GF-D8 (cell line): ENCODE measurements at regions not wholly inside any gene's neighbourhood (a gene's known extent, or its start where the extent isn't known, plus 50 kb on each side); places are given as distances from the start of the nearest gene placed in this dataset.

ENCODE experiments used
- DNase-seq: peaks from one replicate; lab custom pipeline; 2025; lab: John Stamatoyannopoulos, UW

DNA sequence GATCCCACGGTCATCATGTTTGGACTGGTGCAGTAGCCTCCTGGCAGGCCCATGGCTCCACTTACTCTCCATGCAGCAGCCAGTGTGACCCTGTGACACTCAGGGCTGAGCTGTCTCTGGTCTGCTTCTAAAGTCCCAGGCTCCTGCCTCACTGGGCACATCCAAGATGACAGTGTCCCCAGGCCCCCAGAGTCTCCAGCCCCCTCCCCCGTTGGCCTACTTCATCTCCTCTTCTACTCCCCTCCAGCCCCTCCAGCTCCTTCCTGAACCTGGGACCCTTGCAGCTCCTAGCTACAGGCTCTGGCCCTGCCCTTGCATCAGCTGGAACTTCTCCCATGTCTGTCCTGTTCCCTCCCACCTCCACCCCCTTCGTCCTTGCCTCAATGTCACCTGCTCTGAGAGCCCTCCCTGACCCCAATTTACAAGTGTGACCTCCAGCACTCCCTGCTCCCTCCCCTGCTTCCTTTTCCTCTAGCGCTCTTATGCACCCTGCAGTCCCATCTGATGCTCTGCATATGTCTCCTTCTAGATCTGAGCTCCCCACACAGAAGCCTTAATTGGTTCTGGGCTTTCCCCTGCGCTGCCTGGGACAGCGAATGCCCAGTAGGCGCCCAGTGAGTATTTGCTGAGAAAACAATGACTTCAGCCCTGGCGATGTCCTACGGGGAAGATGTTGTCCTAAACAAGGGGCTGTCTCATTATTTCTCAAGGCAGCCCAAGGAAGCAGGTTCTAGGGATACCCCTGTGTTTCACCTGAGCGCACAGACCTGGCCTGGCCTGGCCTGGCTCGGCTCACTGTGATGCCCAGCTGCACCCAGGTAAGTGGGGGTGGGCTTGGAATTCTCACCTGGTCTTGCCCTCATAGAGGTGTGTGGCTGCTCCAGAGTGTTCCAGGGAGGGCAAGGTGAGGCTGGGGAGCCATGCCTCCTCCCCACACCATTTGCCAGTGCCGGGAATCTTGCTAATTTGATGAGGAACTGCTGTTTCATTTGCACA, 600.6 kb downstream of the PTPRU start:
- DNase-seq: no peak

DNA sequence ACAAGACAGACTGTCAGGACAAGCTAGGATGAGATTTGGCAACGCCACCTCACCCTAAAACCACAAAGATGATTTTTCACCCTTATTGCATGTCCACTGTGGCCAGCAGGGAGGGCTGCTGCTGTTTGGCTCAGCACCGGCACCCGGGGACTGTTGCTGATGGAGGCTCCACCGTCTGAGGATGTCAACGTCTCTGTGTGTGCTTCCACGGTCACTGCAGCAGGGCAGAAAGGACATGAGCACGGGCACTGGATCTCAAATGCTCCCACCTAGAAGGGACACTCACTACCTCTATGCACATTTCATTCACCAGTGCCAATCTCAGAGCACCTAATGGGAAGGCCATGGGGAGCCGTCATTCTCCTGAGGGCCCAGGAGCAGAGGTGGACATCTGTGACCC, 599.6 kb downstream of the PTPRU start:
- no peak for DNase-seq

DNA sequence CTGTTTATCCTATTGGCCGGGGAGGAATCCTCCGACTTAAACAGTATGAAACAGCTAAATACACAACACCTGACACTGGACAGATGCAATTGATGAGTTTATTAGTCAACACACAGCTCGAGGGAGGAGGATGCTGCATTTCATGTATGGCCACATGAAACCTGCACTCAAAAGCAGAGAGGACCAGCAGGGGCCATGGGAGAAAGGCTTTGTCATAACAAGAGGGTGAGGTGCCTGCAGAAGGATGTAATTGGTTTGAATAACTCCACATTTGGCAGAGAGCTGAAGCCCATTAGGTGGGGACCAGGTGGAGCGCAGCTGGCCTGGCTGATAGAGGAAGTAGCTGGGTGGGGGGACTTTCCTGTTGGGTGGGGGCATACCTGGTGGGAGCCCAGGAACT, 599.1 kb downstream of the PTPRU start:
- no peak for DNase-seq

DNA sequence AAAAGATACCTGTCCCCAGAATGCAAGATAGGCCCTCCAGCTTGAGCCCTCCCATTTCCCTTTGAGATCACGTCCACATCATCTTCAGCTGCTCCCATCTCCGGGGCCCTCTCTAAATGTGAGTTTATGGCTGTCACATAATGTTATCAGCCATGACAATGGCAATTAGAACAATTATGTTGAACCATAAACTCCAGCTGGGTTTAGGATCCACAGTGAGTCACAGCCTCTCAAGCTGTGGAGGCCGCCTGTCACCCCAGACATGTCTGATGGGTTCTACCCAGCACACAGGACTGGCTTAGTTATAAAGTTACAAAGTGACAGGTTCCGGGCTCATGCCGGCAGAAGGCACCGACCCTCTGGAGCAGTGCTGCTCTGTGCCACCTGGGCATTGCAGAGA, 597.3 kb downstream of the PTPRU start:
- DNase-seq: no peak

DNA sequence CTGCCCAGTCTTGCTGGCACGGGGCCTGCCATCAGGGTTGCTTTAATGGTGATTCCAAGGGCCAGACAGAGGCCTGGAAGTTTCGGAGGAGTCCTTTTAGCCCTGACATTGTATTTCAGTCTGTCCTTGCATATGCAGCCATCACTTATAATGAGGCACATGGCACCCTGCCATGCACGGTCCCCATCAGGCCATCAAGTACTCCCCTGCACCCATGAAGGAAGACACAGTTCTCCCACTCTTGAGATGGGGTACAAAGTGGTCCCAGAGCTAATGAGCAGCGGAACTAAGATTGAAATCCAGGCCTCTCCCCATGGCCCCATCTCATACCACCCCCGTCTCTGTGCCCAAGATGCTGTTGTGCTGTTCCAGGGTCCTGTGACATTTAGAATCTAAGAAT, 596.6 kb downstream of the PTPRU start:
- DNase-seq: no peak

DNA sequence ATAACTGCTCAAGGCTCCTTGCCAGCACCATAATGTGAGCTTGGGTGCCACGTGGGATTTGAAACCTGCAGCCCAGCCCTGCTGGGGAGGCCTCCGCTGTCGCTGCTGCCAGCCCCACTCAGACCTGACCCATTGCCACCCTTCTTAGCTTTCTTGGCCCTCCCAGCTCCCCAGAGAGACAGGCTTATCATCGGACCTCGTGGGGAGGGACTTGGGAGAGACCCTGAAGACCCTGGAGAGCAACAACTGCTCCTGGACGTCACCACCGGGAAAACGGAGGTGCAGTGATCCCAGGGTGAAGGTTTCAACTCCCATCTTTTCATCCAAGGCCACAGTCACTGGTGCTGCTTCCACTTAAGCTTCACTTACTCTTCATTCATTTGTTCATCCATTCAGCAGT, 596.1 kb downstream of the PTPRU start:
- DNase-seq: no peak

DNA sequence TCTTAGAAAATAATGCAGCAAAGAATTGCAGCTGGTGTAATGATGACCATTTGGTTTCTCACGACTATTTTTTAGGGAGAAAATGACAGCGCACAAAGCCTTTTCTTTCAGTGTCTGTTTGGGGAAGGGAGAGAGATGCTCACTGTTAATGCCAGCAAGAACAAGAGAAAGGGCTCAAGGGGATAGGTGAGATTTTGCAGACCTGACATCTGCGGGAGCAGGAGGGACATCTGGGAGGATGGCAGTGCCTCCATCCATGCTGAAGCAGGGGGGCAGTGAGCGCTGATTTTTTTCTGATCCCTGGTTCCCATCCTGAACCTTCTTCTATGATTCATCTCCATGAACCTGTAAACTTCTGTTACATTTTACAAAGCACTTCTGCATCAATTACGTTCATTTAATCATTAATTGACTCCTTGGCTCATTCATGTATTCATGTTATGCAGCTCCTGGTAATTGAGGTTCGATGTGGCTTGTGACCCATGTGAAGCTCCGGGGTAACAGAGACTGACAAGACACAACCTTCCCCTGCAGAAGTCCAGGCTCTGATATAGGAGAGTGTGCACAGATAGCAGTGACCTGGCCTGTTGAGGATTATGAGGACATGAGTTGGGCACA, 595.3 kb downstream of the PTPRU start:
- no peak for DNase-seq

DNA sequence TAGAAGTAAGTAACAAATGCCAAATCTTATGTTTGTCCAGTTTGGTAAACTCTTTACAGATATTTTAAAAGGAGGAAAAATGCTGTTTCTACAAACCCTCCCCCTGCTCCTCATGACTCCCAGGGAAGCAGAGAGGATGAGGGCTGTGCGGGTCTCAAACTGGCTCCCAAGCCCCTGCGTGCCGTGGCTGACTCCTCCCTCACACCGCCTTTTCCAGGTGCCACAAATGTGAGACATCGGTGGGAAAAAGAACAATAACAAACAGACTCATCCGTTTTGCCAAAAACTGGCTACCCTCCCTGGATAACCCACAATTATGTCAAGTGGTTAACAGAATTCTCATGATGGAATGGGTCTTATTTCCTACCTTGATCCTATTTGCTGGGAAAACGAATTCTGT, 594.6 kb downstream of the PTPRU start:
- DNase-seq: no peak

DNA sequence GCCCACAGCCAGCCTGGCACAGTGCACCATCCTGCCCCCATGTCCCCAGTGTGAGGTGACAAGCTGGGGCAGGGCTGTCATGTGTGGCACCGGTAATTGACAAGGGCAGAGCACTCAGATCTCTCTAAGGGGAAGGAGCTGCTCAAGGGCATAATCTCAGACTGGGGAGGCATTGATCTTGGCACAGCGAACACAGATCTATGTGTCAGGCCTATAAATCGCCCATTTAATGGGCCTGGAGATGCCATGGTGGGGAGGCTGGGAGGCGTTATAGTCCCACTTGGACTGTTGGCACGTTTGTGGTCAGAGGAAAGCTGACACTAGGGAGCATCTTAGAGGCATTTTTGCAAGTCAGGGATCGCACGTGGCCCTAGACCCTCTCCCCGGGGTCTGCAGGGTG, 594.1 kb downstream of the PTPRU start:
- DNase-seq: no peak

DNA sequence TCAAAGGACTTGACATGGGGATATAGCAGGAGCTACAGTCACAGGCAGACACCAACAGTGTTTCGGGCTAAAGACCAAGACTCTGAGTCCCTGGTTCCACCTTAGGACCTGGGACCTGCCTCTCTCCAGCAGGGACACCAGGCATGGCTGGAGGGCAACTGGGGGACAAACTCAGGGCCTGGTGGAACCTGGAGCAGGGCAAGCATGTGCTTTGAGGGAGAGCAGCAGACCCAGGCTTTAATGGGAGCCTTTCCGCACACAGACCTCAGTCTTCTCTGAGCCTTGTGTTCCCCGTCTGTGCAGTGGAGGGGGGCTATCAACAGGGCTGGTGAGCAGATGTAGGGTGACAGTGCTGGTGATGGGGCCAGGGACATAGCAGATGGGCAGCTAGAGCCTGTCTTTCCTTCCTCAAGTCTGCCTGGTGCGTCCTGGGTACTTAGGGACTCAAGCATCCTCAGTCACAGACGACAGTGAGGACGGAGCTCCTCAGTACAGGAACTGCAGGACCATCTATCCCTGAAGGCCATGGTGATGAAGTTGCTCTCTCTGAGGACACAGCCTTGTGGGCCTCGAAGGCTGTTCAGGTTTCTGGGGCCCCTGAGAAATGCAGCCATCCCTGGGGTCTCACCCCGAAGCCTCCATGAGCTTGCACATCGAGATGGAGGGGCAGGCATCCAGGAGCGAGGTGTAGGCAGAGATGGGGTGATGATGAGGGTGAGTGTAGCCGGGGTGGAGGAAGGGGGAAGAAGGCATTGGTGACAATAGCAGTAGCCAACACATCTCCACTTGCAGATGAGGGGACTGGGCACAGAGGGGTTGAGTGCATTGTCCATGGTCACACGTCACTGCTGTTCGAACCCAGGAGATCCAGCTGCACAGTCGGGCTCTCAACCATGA, 593.4 kb downstream of the PTPRU start:
- no peak for DNase-seq

DNA sequence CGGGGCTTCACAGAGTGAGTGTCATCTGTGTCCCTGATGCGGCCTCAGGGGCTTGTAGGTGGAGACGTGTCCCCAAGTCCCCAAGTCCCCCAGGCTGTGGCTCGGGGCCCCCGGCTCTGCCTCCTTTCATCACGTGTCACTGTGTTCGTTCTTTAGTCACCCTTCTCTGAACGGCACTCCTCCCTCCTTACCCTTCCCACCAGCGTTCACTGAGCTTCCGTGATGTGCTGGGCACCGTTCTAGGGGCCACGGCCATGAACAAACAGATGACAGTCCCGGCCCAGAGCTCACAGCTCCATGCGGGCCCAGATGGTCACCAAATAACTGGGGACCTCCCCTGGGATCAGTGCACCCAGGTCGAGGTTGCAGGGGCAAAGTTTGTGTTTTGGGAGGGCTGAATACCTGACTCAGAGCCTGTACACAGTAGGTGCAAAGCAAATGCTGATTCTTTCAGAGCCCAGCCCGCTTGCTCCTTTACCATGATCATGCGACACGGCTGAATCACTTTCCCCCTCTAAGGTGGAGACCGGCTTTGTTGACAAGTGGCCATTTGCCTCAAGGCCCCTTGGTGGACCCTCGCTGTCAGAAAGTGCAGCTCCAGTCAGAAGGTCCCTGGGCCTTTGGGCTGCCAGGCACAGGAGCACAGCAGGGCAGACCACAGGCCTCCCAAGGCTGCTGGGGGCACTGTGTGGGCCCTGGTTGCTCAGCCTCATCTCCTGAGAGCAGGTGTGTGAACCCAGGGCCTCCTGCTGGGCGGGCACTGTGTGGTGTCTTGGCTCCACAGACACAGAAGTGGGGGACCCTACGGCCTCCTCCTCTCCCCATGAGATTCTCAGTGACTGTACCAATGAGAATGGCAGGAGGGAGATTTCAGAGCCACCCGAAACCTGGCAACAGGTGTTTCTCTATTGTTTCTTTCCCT, 592.5 kb downstream of the PTPRU start:
- no peak for DNase-seq

DNA sequence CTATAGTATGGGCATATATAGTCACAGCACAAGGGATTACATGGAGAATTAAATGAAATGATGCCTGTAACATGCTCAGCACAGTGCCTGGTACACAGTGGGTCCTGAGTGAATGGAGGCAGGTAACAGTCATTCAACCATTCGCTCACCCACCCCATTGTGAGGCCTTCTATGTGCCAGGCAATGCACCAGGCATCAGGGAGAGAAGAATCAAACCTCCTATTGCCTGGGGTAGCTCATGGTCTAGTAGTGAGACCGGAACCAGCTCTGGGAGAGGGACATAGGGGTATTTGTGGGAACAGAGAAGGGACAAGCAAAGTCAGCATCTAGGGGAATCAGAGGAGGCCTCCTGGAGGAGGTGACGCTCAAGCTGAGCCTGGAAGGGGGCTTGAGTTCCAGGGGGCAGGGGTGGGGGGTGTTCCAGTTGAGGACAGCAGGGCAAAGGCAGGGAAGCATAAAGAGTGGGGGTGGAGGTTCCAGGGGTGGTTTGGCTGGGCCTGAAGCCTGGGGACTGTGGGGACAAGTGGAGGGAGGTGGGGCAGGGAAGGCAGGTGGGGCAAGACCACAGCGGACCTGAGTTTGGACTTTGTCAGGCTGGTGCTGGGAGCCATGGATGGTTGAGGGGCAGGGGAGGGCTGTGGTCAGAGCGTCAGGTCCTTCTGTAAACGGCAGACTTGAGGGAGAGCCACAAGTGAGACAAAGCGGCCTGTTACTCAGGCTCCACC, 591.6 kb downstream of the PTPRU start:
- DNase-seq: no peak

DNA sequence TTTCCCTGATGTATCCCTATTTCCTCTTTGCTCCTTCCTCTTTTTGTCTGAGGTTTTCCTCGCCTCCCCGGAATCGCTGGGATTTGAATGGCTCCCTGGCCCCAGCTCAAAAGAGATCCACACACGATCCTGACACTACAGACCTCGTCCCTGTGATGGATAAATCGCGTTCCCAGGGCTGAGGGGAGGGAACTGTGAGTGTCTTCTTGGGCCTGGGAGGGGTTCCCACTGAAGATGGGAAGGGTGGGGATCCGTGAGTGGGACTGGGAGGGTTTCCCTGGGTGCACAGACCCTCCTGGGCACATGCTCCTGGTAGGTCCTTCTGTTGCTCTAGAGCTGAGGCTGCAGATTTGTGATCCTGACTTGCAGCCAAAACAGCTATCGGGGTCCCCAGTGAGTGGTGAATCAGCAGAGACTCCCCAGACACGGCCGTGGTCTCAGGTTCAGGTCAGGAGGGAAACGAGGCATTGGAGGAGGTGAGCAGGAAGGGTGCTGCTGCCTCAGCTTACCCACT, 591.0 kb downstream of the PTPRU start:
- no peak for DNase-seq

DNA sequence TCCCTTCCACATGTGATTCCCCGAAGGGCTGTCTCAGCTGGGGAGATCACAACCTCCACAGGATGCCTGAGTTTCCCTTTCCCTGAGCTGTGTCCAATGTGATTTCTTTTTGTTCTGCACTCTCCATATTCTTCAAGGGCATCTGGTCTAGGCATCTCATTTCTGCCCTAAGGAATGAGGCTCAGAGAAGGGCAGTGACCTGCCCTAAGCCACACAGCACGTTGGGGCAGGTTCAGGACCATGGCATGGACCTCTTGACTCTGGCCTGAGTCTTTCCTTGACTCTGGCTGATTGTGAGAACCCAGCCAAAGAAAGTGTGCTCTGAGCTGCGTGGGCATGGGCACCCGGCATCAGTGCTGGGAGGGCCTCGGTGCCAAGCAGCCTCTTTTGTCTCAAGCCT, 590.3 kb downstream of the PTPRU start:
- no peak for DNase-seq

DNA sequence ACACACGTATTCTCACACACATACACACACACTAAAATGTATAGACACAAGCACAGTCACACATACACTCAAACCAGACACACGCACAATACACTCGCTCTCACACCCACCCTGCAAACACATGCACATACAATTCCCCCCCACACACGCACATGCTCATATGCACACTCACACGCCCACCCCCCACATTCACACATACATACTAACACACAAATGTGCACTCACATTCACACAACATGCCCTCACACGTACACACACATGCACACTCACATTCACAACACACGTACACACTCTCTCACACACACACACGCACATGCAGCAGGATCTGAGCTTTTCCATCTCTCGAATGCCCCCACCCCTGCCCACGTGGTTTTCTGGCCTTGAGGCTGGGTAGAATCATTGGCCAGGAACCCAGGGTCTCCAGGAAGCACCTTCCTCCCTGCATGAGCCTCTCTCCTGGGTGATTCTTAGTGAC, 589.7 kb downstream of the PTPRU start:
- DNase-seq: no peak

DNA sequence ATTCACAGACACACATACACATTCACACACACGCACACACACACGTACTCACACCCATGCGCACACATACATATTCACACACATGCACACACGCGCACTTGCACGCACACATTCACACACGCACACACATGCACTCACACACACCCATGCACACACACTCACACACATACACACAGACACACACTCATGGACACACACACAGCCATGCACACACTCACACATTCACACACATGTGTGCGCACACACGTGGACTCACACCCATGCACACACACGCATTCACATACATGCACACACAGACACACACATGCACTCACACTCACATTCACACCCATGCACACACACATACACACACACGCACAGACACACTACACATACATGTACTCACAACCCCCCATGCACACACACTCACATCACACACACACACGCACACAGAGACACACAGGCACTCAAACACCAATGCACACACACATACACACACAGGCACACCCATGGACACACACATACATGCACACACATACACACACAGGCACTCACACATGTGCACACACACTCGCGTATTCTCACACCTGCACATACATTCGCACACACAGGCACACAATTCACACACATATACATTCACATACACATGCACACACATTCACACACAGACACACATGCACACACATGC, 589.1 kb downstream of the PTPRU start:
- no peak for DNase-seq

DNA sequence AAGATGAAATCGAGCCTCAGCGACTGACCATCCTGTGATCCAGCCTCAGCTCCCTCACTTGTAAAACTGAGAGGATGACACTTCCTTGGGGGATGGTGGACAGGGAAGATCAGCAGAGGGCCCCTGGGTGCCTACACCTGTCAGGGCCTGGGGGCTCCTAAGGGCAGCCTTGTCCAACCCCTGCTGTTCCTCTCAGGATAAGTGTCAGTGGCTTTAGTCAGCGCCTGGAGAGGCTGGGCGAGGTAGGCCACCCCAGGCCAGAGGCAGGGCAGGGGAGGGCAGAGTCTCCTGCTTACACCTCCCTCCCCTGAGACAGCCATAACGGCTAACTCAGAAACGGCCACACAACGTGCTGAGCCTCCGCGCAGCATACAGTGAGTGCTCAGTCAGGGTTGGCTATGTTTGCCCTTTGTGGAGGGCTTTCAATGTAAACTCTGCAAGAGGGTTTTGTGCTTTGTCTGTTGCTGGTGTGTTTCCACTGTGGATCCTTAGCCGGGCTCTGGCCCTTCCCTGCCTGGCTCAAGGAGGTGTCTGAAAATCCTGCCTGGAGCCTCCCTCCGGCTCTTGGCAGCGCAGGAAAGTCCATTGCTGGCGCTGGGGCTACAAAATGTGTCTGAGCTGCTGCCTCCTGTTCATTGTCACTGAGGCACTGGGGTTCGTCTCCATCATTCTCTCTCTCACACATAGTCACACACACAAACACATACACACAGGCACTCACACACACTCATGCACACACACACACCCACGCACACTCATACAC, 588.4 kb downstream of the PTPRU start:
- no peak for DNase-seq

DNA sequence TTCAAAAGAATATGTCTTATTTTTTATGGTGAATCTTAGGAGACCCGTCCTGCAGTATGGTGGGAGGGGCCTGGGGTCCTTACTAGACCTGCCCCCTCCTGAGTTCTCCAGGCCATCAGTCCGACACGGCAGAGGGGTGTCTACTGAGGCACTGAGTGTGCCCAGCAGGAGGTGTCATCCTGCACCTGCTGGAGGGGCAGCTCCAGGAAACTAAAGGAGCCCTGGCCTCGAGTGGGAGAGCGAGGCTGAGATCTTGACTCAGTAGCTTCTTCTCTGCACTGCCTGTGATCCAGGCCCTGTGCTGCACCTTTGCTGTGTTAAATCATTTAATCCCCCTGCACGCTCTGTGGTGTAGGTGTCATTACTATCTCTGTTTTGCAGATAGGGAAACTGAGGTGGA, 587.7 kb downstream of the PTPRU start:
- no peak for DNase-seq

DNA sequence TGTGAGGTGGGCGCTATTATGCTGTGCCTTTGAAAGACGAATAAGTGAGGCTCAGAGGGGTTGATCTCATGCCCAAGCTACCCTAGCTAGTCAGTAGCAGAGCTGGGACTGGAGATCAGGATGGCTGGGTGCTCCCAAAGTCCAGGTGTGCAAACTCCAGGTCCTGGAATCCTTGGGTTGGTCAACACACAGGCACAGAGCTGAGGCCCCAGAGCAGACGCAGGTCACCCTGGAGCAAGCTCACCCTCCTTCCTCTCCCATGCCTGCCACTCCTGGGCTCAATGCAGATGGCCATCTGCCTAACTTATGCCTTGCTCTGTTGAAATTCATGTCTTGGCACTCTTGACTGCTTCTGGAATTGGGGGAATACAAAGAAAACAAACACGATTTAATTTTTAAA, 587.2 kb downstream of the PTPRU start:
- no peak for DNase-seq
